ENCODE measurements at regions not wholly inside any gene's neighbourhood (a gene's known extent, or its start where the extent isn't known, plus 50 kb on each side); places are given as distances from the start of the nearest gene placed in this dataset.

- no peak for TF ChIP-seq BACH1 (tag; IDR thresholded peaks at IDR 0.05)
- TF ChIP-seq, protein P1, sequence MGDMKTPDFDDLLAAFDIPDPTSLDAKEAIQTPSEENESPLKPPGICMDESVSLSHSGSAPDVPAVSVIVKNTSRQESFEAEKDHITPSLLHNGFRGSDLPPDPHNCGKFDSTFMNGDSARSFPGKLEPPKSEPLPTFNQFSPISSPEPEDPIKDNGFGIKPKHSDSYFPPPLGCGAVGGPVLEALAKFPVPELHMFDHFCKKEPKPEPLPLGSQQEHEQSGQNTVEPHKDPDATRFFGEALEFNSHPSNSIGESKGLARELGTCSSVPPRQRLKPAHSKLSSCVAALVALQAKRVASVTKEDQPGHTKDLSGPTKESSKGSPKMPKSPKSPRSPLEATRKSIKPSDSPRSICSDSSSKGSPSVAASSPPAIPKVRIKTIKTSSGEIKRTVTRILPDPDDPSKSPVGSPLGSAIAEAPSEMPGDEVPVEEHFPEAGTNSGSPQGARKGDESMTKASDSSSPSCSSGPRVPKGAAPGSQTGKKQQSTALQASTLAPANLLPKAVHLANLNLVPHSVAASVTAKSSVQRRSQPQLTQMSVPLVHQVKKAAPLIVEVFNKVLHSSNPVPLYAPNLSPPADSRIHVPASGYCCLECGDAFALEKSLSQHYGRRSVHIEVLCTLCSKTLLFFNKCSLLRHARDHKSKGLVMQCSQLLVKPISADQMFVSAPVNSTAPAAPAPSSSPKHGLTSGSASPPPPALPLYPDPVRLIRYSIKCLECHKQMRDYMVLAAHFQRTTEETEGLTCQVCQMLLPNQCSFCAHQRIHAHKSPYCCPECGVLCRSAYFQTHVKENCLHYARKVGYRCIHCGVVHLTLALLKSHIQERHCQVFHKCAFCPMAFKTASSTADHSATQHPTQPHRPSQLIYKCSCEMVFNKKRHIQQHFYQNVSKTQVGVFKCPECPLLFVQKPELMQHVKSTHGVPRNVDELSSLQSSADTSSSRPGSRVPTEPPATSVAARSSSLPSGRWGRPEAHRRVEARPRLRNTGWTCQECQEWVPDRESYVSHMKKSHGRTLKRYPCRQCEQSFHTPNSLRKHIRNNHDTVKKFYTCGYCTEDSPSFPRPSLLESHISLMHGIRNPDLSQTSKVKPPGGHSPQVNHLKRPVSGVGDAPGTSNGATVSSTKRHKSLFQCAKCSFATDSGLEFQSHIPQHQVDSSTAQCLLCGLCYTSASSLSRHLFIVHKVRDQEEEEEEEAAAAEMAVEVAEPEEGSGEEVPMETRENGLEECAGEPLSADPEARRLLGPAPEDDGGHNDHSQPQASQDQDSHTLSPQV (IDR thresholded peaks at IDR 0.05): no peak
- TF ChIP-seq ZFP1 (CRISPR knock-in tag; IDR thresholded peaks at IDR 0.05): no peak
- TF ChIP-seq, protein P2, sequence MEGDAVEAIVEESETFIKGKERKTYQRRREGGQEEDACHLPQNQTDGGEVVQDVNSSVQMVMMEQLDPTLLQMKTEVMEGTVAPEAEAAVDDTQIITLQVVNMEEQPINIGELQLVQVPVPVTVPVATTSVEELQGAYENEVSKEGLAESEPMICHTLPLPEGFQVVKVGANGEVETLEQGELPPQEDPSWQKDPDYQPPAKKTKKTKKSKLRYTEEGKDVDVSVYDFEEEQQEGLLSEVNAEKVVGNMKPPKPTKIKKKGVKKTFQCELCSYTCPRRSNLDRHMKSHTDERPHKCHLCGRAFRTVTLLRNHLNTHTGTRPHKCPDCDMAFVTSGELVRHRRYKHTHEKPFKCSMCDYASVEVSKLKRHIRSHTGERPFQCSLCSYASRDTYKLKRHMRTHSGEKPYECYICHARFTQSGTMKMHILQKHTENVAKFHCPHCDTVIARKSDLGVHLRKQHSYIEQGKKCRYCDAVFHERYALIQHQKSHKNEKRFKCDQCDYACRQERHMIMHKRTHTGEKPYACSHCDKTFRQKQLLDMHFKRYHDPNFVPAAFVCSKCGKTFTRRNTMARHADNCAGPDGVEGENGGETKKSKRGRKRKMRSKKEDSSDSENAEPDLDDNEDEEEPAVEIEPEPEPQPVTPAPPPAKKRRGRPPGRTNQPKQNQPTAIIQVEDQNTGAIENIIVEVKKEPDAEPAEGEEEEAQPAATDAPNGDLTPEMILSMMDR (IDR thresholded peaks at IDR 0.05 in 2 of 3, conservative IDR thresholded peaks at IDR 0.05 in 1 of 3; ENCODE audit: insufficient read depth in 2 of 3, low read depth in 1 of 3, low read length in 3 of 3): no peak
- TF ChIP-seq ZNF3 (CRISPR knock-in tag; IDR thresholded peaks at IDR 0.05): no peak
- no peak for TF ChIP-seq KDM1A (IDR thresholded peaks at IDR 0.05)
- no peak for TF ChIP-seq ATF6 (CRISPR knock-in tag; IDR thresholded peaks at IDR 0.05)
- TF ChIP-seq, protein P3, sequence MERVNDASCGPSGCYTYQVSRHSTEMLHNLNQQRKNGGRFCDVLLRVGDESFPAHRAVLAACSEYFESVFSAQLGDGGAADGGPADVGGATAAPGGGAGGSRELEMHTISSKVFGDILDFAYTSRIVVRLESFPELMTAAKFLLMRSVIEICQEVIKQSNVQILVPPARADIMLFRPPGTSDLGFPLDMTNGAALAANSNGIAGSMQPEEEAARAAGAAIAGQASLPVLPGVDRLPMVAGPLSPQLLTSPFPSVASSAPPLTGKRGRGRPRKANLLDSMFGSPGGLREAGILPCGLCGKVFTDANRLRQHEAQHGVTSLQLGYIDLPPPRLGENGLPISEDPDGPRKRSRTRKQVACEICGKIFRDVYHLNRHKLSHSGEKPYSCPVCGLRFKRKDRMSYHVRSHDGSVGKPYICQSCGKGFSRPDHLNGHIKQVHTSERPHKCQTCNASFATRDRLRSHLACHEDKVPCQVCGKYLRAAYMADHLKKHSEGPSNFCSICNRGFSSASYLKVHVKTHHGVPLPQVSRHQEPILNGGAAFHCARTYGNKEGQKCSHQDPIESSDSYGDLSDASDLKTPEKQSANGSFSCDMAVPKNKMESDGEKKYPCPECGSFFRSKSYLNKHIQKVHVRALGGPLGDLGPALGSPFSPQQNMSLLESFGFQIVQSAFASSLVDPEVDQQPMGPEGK (CRISPR knock-in tag; IDR thresholded peaks at IDR 0.05; ENCODE audit: borderline replicate concordance): no peak
- TF ChIP-seq MAZ (CRISPR knock-in tag; conservative IDR thresholded peaks at IDR 0.05 in 1 of 2, IDR thresholded peaks at IDR 0.05 in 1 of 2): no peak
- no peak for TF ChIP-seq CHD1 (IDR thresholded peaks at IDR 0.05; ENCODE audit: low read length)
- no peak for TF ChIP-seq CHD2 (IDR thresholded peaks at IDR 0.05; ENCODE audit: low read depth, low read length)
- no peak for TF ChIP-seq ZFP36 (IDR thresholded peaks at IDR 0.05; ENCODE audit: low read depth, low read length, partially characterized antibody)
- TF ChIP-seq POLR2AphosphoS2 (IDR thresholded peaks at IDR 0.05; ENCODE audit: low read length): no peak
- TF ChIP-seq HINFP (tag; conservative IDR thresholded peaks at IDR 0.05; ENCODE audit: low read depth): no peak
Observed at GRCh38 chr3:40992023-40992422, 207.3 kb upstream of the CTNNB1 start.
